Right renal cortex interstitium (tissue), 3 donors: ENCODE measurements at regions not wholly inside any gene's neighbourhood (a gene's known extent, or its start where the extent isn't known, plus 50 kb on each side); places are given as distances from the start of the nearest gene placed in this dataset.
A peak's percentile ranks its signal among the peaks of the same experiment; 100 is the strongest.
"Not testable (repeated sequence)": the region's sequence is repeated elsewhere in the genome, so short reads cannot be mapped to it uniquely, and the experiment has no call there.

ENCODE experiments used
- DNase-seq, 3 donors: peaks; one replicate each; pipeline ENCODE4 v3.0.0-alpha.2; 2013; ENCODE audit warnings: low read depth in 3 of 3, low spot score in 2 of 3

DNA sequence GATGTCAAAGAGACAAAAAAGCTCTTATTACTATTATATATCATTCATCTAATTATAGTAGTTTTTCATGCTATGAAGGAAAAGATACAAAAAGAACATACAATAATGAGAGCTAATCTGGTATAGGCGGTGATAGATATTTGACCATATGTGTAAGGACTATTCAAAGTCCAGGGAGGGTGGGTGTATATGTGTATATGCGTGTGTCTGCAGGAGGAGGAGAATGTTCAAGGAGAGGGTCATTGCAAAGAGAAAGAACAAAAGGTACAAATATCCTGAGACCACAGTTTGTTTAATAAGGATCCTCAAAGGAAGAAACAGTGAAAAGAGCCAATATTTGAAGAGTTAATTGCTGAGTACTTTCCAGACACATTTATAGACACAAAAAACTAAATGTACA is 1288.6 kb upstream of the CITED2 start:
- DNase-seq = no peak

DNA sequence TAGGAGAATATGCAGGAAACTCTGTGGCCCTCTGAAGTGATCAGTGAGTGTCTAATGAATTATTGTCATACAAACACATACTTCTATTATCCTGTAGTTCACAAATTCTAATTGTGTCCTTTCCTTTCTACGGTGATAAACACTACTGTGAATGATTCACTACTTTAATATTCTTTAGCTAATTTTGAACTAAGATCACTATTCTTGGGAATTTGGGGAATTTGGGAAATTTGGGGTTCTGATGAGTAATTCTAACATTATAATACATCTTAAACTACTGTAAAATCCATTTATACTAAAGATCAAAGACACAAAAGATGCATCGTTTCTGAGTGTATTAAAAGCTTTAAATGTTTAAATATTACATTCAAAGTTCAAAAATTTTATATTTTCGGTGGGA is 1287.2 kb upstream of the CITED2 start:
- no peak for DNase-seq

DNA sequence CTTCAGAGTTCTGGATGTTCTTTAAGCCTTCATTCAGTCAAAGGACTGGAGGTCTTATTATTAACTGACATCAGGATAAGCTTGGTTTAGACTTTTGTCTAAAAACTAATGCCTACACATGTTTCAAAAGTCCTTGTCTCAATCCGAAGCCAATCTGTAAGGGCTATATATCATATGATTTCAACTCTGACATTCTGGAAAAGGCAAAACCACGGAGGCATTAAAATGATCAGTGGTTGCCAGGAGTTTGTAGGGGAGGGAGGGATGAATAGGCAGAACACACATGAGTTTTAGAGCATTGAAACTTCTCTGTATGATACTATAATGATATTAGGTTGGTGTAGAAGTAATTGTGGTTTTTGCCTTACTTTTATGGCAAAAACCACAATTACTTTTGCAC is 1285.8 kb upstream of the CITED2 start:
- no peak for DNase-seq

DNA sequence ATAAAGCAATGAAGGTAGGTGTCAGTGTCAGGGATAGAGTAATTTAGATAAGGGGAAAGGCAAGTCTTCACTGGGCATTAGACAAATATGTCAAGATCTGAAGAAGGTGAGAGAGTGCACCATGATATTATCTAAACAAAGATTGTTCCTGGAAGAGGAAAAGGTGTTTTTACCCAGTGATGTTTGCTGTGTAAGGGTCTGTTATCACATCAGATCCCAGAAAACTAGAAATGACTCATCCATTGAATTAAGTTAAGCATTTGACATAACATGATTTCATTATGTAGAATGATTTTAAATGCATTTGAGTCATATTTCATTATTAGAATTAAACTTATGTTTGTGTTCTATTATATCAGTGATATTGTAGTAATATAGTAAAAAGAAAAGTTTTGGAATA is 1279.5 kb upstream of the CITED2 start:
- DNase-seq = no peak

DNA sequence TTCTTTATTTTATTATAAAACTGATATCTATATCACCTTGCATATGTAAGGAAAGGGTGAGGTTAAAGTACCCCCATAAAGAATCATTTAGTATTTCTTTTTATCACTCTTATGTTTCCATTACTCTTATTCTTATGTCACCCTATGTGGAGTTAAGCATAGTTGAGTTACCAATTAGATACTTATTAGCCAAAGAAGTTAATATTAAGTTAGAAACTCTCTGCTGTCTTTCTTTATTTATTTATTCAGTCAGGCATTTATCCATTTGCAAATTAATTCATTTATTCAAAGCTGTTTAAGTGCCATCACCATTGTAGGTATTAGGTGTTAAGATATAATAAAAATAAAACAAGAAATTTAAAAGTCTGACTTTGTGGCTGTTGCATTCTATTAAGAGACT is 1279.1 kb upstream of the CITED2 start:
- no peak for DNase-seq

DNA sequence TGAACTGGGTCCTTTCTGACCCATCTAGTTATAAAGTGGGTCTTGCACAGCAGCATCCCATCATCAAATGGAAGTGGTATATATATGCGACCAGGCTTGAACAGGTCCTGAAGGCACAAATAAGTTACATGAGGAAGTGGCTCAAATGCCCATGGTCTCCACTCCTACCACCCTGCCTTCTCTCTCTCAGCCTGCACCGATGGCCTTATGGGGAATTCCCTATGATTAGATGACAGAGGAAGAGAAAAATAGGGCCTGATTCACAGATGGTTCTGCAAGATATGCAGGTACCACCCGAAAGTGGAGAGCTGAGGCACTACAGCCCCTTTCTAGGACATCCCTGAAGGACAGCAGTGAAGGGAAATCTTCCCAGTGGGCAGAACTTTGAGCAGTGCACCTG is 1275.1 kb upstream of the CITED2 start:
- not testable (repeated sequence) for DNase-seq

DNA sequence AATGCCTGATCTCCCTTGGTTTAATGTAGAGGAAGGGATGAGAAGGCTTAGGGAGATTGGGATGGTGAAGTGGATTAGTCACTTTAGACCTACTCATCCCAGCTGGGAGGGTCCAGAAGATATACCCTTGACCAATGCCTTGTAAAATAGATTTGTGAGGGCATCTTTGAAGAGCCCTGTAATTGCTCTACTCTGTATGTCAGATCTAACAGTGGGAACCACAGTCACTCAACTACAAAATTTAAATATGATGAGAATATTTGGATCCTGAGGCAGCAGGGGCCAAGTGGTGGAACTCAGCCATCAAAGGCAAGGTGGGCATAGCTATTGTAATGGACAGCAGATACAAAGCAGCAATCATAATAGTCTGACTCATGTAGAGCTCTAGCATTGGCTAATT is 1272.9 kb upstream of the CITED2 start:
- DNase-seq = not testable (repeated sequence)

DNA sequence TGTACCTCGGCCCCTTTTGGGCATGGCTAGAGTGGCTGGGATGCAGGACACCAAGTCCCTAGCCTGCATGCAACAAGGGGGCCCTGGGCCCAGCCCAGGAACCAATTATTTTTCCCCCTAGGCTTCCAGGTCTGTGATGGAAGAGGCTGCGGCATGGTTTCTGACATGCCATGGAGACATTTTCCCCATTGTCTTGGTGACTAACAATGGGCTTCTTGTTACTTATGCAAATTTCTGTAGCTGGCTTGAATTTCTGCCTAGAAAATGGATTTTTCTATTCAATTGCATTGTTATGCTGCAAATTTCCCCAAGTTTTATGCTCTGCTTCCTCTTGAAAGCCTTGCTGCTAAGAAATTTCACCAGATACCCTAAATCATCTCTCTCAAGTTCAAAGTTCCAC is 1269.6 kb upstream of the CITED2 start:
- no peak for DNase-seq

DNA sequence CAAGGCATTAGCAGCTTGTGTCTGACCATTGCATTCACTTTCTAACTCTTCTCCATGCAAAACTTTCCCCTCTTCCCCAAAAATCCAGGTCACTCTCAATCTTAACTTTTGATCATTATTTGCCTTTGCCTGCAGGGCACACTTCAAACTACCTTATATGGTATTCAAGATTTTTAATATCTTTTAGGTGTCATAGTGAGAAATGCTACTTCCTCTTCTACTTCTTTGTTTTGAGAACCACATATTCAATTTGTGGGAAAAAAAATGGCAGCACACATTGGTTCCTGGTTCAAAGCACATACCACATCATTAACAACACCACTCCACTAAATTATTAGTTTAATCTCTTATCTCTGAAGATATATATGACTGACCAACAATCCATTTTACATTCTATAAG is 1267.0 kb upstream of the CITED2 start:
- no peak for DNase-seq

DNA sequence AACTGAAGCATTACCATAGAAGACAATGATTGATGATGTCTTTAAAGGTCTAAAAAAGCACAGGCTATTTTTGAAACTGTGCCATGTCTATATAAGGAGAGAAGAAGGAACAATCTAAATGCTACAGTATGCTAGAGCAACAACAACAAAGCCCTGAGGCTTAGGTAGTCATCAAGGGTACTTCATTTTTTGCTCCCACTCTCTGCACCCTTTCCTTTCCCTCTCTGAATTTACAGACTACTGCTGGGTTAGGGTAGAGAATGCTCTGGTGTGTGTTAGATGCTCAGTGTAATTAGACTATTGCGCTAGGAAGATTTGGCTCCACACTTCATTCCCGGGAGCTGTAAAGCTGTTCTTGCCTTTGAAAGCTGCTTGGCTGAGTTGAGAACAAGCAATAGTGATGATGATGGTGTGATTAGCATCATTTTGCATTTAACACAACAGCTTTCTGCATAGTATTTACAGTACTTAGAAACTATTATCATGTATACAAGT is 1262.5 kb upstream of the CITED2 start:
- peak in 2 of 3 donors; percentile 13 to 14 for DNase-seq

DNA sequence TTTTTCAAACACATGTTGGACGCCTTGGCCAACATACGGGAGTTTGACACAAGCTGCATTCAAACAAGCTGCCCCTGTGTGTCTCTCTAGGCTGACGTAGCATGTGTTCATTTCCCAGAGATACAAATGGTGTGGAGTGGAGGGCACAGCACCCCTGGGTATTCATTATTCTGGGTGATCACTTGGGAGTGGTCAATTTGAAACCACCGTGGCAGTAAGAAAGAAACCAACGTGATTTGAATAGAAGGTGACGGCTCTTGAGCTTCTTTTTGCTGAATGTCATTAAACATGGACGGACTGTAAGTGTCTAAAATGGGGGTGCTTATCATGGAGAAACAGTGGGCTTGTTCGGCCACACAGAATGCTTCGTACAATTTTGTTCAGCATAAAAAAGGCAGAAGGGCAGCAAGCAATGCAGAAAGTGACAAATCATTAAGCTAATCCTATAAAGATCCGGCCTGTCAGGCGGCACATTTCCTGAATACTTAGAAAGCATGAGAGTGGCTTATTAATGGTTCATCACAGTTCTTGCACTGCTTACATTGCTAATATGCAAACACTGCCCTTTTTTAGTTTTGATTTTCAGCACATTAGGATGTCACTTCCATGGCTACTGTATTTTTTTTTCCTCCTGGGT is 1261.9 kb upstream of the CITED2 start:
- peak in 1 of 3 donors; percentile 1 for DNase-seq

DNA sequence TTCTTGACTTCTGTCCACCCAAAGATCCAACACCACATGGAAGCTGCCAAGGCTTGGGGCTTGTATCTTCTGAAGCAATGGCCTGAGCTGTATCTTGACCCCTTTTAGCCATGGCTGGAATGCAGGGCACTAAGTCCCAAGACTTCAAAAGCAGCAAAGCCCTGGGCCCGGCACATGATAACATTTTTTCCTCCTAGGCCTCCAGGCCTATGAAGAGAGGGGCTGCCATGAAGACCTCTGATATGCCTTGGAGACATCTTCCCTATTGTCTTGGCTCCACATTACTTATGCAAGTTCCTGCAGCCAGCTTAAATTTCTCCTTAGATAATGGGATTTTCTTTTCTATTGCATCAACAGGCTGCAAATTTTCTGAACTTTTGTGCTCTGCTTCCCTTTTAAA is 1252.6 kb upstream of the CITED2 start:
- DNase-seq = no peak

DNA sequence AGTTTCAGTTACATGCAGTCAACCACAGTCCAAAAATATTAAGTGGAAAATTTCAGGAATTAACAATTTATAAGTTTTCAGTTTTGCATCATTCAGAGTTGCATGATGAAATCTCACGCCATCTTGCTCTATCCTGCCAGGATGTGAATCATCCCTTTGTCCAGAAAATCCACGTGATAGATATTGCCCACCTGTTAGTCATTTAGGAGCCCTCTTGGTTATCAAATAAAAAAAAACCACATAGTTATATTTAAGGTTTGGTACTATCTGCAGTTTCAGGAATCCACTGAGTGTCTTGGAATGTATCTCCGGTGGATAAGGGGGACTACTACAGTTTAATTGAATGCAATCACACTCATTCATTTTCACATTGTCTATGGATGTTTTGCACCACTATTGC is 1249.0 kb upstream of the CITED2 start:
- DNase-seq = no peak

DNA sequence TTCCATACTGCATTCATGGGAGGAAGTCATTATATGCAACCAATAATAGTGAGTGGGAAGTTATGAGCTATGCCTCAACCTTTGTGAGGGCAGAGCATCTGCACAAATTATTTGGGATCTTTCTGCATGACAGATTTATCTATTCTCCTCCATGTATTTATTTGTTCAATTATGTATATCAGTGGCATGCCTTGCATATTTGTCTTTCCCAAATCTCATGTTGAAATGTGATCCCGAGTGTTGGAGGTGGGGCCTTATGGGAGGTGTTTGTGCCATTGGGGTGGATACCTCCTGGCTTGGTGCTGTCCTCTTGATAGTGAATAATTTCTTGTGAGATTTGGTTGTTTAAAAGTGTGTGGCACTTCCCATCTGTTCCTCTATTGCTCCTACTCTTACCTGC is 1246.0 kb upstream of the CITED2 start:
- DNase-seq = no peak

DNA sequence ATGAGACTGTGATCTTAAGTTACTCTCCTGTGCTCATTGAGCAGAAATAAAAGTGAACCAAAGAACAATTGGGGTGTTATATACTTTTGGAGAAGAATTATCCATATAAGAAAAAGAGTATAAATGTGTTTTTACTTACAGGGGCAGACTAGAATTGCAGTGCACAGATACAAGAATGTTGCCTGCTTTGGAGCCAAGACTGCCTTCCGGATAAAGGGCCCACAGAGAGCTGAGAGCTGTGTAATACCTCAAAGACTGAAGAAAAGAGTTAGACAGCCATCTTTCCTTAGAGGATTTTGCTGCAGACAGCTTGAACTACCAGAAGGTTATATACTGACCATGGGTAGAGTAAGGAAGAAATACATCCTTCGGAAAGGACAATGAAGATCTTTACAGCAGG is 1235.5 kb upstream of the CITED2 start:
- no peak for DNase-seq

DNA sequence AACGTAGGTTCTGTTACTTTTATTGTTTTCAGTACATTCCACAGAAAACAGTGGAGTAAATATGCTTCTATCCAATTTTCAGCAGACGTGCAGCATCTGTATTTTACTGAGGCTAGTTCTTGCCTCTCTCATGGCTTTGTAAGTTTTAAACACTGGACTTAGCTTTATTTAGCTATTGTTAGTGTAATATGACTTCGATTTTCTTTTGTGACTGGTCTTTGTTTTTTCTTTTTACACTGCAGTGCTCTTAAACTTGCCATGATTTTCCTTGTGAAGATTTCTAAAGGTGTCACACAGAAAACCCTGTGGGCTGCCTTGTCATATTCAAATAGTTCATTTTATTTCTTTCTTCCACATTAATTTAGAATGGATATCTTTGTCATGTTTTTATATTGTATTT is 1234.9 kb upstream of the CITED2 start:
- DNase-seq = no peak

DNA sequence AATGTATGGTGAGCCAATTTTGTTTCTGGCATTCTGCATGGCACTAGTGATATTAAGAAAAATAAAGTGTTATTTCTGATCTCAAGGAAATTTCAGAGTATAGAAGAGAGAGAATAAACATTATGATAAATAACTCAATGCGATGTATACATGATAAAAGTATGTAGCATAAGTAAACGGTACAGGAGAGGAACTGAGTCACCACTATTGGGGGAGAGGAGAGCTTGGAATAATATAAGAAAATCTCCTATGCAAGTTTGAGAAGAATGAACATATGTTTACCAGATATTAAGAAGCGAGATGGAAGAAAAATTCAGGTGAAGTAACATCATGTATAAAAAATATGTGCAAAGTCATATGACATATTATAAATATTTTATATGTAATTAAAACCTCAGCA is 1230.3 kb upstream of the CITED2 start:
- no peak for DNase-seq

DNA sequence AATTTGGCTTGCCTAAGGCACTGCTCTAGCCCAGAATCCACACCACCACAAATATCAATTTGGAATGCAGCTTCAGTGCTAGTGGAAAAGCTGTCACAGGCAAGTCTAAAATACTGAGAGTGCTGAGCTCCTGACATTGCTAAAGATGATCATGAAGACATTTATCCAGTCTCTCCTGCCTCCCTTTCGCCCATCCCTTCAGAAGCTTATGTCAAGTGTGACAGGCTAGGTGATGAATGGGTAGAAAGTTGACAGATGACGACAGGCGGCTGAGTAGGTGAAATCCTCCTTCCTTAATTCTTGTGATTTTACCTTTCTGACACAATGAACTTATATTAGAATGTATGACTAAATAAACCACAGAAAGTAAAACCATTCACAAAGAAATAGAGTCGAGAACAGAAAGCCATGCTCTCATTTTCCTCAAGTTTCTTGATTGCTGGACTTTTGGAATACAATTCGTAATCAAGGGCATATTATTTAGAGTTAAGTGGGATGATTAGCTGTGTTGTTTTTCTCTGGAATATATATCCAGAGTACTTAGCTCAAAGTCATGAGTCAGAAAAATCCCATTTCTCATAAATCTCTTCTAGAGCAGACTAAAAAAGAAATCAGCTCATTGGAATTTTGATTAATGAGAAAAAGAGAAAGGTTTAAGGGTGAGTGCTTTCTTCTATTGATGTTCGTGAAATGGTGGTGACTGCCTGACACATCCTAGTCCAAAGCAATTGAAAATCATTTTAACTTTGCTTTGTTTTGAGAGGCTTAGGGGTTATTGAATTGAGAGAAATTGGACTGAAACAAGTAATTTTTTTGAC is 1228.2 kb upstream of the CITED2 start:
- no peak for DNase-seq

DNA sequence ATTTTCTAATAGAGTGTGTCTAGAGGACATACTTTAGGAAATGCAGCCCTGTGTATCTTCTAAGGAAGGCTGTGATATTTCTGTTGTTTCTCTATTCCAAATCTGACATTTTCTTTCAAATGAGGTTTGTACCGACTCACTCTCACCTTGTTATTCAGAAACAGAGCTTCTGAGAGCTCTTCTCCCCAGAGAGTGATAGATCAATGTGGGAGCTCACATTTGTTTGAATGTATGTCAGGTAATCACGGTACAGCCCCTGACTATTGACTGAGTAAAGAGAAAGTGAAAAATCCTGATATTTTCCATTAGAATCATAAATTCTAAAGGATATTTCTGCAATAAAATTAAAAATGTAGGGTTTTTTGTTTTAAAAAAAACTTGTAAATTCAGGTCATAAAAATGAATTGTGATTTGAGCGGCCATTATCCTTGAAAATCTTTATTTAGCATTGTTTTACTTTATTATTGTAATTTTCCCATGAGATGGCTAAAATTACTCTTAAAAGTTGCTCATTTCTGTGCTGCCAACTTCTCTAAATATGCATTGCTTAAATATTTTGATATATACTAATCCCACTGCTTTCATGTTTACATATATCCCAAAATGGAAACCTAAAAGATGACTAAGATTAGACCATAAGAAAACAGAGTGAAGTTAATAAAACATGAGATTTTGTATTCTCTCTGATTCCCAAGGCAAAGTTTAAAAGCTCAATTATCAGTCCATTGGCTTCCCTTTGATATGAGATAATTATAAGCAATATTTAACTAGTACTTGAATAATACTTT is 1226.8 kb upstream of the CITED2 start:
- DNase-seq = no peak

DNA sequence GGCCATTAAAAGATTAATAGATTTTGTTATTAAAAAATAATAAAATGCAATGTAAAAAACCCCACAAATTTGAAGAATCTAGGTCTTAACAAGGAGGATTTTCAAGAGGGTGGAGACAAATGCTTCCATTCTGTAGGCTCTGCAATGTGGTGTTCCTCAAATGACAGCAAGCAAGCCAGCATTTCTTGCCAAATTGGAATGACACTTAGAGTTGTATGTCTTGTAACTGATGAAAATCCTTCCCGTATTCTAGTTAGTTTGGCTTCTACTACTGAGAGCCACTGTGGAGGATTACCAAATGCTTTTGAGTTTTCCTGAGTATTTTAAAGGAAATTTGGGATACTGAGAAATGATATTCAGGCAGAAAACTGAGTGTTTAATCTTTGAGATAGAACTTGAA is 1225.5 kb upstream of the CITED2 start:
- DNase-seq = no peak

DNA sequence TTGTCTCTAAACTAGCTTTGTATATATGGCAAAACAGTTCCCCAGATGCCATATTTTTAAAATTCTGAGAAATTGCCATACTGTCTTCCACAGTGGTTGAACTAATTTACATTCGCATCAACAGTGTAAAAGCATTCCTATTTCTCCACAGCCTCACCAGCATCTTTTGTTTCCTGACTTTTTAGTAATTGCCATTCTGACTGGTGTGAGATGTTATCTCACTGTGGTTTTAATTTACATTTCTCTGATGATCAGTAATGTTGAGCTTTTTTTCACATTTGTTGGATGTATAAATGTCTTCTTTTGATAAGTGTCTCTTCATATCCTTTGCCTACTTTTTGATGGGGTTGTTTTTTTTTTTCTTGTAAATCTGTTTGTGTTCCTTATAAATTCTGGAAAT is 1222.7 kb upstream of the CITED2 start:
- DNase-seq = no peak

DNA sequence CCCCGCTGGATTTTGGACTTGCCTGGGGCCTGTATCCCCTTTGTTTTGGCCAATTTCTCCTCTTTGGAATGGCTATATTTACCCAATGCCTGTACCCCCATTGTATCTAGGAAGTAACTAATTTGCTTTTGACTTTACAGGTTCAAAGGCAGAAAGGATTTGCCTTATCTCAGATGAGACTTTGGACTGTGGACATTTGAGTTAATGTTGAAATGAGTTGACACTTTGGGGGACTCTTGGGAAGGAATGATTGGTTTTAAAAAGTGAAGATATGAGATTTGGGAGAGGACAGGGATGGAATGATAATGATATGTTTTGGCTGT is 1220.3 kb upstream of the CITED2 start:
- DNase-seq = no peak
